HepG2 (cell line): ENCODE measurements at regions not wholly inside any gene's neighbourhood (a gene's known extent, or its start where the extent isn't known, plus 50 kb on each side); places are given as distances from the start of the nearest gene placed in this dataset.

Experiments
- NFYB ChIP-seq: sonication (generic); formaldehyde crosslinking; IDR thresholded peaks from 2 replicates; pipeline ENCODE4 v1.4.0; 2020; ENCODE audit warnings: missing genetic modification reagents
- RAD21 ChIP-seq: fragments of 450-650 bp; formaldehyde crosslinking; IDR thresholded peaks from 2 replicates; pipeline ENCODE4 v1.5.0; 2020; ENCODE audit warnings: mild to moderate bottlenecking
- TCF12 ChIP-seq, 2 experiments: fragments of 450-650 bp in 1 of 2; sonication (generic) in 1 of 2; formaldehyde crosslinking in 1 of 2; IDR thresholded peaks; 2 replicates each; pipeline versions ENCODE4 v1.6.1 to v1.8.0; 2017 to 2022; ENCODE audit warnings: antibody characterized with exemption in 1 of 2, mild to moderate bottlenecking in 1 of 2, missing genetic modification reagents in 1 of 2, moderate library complexity in 1 of 2
- ZNF598 ChIP-seq: sonication (generic); formaldehyde crosslinking; IDR thresholded peaks from 2 replicates; pipeline ENCODE4 v1.5.1; 2020; ENCODE audit warnings: mild to moderate bottlenecking, missing genetic modification reagents, borderline replicate concordance
- TF ChIP-seq, protein P1 (sequence below): sonication (generic); formaldehyde crosslinking; IDR thresholded peaks from 2 replicates; pipeline ENCODE4 v1.4.0; 2020; ENCODE audit warnings: mild to moderate bottlenecking, missing genetic modification reagents, borderline replicate concordance
- TF ChIP-seq, protein P2 (sequence below): sonication (generic); formaldehyde crosslinking; IDR thresholded peaks from 2 replicates; pipeline ENCODE4 v1.4.0; 2020; ENCODE audit warnings: low read depth, mild to moderate bottlenecking, missing genetic modification reagents

DNA sequence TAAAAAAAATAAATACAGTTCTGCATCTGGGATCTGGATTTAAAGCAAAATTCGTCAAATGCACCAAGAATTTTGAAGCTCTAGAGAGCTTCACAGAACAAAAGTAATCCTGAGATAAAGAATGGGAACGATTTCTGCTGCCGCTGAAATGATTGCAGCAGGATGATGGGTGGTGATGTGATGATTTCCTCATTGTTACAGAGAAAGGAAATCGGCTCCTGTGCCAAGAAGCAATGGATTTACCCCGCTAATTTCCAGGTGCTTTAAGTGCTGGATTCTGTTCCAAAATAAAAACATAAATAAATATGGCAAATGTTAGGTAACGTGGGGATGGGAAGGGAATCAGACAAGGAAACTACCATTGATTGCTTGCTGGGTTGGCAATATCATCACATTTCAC lies 1067.9 kb upstream of the MAP3K7 start:
- TF ChIP-seq RAD21 (no peak), TCF12 (IDR thresholded peaks at IDR 0.05) (no peak), TCF12 (CRISPR knock-in tag; IDR thresholded peaks at IDR 0.05) (no peak), ZNF598 (CRISPR knock-in tag) (no peak), NFYB (CRISPR knock-in tag) (no peak)
- TF ChIP-seq, protein P1, sequence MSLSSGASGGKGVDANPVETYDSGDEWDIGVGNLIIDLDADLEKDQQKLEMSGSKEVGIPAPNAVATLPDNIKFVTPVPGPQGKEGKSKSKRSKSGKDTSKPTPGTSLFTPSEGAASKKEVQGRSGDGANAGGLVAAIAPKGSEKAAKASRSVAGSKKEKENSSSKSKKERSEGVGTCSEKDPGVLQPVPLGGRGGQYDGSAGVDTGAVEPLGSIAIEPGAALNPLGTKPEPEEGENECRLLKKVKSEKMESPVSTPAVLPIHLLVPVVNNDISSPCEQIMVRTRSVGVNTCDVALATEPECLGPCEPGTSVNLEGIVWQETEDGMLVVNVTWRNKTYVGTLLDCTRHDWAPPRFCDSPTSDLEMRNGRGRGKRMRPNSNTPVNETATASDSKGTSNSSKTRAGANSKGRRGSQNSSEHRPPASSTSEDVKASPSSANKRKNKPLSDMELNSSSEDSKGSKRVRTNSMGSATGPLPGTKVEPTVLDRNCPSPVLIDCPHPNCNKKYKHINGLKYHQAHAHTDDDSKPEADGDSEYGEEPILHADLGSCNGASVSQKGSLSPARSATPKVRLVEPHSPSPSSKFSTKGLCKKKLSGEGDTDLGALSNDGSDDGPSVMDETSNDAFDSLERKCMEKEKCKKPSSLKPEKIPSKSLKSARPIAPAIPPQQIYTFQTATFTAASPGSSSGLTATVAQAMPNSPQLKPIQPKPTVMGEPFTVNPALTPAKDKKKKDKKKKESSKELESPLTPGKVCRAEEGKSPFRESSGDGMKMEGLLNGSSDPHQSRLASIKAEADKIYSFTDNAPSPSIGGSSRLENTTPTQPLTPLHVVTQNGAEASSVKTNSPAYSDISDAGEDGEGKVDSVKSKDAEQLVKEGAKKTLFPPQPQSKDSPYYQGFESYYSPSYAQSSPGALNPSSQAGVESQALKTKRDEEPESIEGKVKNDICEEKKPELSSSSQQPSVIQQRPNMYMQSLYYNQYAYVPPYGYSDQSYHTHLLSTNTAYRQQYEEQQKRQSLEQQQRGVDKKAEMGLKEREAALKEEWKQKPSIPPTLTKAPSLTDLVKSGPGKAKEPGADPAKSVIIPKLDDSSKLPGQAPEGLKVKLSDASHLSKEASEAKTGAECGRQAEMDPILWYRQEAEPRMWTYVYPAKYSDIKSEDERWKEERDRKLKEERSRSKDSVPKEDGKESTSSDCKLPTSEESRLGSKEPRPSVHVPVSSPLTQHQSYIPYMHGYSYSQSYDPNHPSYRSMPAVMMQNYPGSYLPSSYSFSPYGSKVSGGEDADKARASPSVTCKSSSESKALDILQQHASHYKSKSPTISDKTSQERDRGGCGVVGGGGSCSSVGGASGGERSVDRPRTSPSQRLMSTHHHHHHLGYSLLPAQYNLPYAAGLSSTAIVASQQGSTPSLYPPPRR (CRISPR knock-in tag) = no peak
- TF ChIP-seq, protein P2, sequence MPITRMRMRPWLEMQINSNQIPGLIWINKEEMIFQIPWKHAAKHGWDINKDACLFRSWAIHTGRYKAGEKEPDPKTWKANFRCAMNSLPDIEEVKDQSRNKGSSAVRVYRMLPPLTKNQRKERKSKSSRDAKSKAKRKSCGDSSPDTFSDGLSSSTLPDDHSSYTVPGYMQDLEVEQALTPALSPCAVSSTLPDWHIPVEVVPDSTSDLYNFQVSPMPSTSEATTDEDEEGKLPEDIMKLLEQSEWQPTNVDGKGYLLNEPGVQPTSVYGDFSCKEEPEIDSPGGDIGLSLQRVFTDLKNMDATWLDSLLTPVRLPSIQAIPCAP = no peak
